SKM-1 treated with dmso at 0.1 percent for 144 hours (cell line): ENCODE measurements at regions not wholly inside any gene's neighbourhood (a gene's known extent, or its start where the extent isn't known, plus 50 kb on each side); places are given as distances from the start of the nearest gene placed in this dataset.

Experiments
- DNase-seq: peaks from one replicate; lab custom pipeline; 2025; ENCODE audit not compliant: unreplicated experiment; lab: John Stamatoyannopoulos, UW

GRCh38 chr6:170085475-170086401, 205.1 kb downstream of the DLL1 start:
- no peak for DNase-seq

DNA sequence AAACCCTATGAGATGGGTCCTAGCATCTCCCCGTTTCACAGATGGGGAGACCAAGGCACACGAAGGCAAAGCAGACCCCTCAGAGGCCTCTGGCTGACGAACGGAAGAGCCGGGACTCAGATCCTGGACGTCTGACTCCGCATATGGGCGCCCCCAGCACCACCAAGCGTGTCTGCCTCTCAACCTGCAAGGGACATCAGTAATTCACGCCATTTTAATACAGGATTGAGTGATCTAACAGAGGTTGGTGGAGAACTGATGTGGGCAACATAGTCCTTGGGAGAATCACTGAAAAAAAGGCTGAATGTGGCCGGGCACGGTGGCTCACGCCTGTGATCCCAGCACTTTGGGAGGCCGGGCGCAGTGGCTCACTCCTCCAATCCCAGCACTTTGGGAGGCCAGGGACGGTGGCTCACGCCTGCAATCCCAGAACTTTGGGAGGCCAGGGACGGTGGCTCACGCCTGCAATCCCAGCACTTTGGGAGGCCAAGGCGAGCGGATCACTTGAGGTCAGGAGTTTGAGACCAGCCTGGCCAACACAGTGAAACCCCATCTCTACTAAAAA, 206.6 kb downstream of the DLL1 start:
- DNase-seq: no peak

DNA sequence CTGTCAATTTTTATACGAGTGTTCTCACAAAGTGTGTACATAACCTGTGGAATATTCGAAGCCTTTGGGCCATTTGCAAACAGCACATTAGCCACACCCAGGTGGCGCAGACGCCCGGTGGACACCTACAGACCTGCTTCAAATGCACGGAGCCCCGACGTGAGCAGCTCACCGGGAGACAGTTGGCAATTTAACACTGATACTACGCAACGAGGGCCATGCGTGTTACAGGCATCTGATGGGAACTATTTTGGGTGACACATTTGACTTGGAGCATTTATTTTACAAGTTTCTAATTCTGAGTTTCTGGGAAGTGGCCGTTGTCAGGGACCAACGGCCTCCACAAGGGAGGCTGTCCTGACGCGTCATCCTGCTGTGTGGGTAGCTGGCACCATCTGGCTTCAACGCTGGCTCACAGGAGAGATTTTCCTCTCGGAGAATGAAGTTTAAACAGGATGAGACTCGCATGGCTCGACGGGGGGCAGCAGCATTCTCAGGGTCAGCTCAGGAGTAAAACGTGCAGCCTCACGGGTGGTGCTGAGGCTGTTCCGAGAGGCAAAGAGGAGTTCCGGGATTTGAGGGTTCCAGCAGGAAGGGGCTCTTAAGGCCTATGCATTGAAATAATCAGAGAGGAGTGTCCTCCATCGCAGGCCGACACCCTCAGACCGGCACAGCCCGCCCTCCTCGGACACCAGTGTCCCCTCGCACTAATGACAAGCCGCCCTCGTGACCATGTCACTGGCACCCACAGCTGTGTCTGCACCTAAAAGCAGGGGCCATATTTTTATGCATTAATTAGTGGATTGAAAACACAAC, 207.4 kb downstream of the DLL1 start:
- DNase-seq: no peak

DNA sequence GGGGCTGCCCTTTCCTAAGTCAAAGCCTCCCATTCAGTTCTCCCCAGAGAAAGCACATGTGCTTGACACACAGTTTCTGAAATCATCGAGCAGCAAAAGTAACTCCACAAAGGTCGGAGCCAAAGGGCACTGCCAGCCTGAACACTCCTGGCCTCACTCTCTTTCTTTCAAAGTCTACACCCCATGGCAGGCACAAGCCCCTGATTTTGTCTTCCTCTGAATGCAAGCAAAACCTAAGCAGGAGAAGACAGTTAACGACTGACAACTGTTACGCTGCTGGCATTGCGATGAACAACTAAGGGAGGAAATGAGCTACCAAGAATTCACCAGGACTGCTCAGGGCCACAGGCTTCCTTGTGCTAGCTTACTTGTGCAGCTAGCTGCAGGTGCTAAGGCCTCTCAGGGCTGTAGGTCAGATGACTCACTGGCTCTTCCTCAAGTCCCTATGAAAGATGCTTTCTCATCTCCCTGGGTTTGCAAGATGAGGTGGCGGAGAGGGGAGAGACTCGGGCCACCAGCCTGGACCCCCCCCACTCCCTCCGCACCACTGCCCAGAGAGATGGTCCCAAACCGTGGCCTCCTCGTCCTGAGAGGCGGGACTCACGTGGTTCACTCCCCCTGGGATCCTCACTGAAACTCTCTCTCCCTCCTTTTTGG, 208.2 kb downstream of the DLL1 start:
- no peak for DNase-seq

DNA sequence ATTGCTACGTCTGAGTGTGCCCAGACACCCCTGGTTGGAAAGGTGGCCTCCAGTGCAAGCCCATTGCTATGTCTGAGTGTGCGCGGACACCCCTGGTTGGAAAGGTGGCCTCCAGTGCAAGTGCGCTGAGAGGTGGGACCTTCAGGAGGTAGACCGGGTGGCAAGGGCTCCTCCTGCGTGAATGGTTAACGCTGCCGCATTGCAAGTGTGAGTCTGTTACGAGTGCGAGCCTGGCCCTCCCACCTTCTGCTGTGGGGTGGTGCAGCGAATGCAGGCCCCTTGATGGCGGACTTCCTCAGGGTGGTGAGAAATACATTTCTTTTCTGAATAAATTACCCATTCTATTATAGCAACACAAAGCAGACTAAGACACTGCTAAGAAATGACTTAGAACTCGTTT, 208.8 kb downstream of the DLL1 start:
- no peak for DNase-seq

DNA sequence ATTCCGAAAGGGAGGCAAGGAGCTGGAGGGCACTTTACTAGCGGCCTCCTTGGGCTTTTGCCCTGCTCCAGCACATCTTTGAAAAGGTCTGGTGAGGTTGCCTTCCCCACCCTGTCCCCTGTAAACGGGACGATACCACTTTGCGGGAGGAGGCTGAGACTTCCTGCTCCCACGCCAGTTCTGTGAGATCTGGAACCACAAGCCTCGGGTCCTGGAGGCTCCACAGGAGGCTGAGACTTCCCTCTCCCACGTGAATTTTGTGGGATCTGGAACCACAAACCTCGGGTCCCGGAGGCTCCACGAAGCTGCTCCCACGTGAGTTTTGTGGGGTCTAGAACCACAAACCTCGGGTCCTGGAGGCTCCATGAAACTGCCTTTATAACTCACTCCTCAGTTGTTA, 209.3 kb downstream of the DLL1 start:
- DNase-seq: no peak

DNA sequence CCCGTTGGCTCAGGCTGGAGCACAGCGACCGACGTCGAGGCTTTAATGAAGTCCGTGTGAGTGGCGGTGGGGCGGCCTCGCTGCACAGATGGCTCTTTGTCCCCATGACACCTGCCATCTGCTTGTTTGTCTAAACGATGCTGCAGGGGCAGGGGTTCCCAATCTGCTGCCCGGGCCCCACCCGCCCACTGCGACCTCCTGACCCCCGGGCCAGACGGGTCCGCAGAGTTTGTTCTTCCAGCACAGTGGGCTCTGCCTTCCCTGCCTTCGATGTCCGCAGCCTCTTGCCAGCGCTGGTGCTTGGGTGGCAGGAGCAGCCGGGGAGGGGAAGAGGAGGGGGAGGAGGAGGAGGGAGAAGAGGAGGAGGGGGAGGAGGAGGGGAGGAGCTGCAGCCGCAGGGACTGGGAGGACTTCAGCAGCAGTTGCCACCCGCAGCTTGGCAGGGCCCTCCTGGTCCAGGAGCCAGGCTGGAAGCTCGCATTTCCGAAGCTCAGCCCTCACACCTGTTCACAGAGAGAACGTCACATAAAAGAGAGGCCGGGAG, 210.0 kb downstream of the DLL1 start:
- DNase-seq: no peak

- DNase-seq: no peak
Observed at GRCh38 chr6:170080169-170080827, 210.6 kb downstream of the DLL1 start.

DNA sequence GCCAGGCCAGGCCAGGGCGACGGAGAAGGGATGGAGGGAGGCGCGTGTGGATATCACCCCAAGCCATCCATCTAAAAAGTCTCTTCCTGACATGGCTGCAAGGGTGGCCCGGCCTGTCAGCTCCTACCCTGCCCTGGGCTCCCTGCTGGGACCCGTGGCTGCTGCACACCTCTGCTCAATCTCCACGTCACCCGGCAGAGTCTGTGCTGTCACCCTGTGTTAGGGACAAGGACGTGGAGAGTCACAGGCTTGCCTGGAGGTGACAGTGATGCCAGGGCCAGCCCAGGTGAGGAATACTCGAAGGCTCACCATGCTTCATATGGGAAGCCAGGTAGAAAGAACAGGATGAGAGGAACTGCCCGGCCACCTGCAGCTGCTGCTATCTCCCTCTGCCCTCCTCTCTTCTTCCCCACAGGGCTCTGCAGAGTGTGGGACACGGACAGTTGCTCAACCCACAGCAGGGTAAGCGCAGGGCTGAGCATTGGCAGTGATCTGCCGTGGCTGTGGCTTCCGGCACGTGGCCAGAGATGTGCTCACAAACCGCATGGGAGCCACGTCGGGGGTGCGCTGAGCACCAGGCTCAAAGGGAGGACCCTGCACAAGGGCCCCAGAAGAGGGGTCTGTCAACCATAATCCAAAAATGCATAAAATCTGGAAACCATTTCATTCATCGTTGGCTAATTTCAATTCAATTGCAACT, 214.3 kb downstream of the DLL1 start:
- DNase-seq: no peak

GRCh38 chr6:170075659-170076223, 215.1 kb downstream of the DLL1 start:
- no peak for DNase-seq

DNA sequence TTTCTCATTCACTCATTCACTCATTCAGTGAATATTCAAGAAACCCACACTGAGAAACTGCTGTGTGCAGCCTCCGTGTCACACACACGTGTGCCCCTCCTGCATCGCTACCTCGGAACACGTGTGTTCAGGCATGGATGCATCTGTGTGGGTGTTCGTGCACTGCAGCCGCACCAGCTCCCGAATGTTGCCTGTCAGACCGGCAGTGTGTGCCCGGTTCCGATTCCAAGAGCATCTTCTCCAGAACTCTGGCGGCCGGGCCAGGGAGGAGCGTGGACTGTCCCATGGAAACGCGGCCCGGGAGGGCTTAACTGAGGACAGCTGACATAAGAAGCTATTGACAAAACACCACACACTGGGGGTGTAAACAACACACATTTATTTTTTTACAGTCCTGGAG, 216.0 kb downstream of the DLL1 start:
- no peak for DNase-seq

- no peak for DNase-seq
Observed at GRCh38 chr6:170074435-170074834, 216.4 kb downstream of the DLL1 start.

- DNase-seq: no peak
Observed at GRCh38 chr6:170073846-170074245, 217.0 kb downstream of the DLL1 start.

- DNase-seq: no peak
Observed at GRCh38 chr6:170072246-170072645, 218.6 kb downstream of the DLL1 start.

DNA sequence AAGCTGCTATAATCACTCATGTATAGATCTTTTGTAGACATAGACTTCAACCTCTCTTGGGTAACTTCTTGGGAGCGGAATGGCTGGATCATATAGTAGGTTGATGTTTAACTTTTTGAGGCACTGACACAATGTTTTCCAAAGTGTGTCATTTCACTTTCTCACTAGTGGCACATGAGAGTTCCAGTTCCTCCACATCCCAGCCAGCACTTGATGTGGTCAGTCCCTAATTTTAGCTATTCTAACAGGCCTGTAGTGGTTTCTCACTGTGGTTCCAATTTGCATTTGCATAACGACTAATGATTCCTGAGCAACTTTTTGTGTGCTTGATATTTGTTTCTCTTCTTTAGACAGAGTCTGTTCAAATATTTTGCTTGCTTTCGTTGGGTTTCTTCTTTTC, 221.3 kb downstream of the DLL1 start:
- DNase-seq: no peak

DNA sequence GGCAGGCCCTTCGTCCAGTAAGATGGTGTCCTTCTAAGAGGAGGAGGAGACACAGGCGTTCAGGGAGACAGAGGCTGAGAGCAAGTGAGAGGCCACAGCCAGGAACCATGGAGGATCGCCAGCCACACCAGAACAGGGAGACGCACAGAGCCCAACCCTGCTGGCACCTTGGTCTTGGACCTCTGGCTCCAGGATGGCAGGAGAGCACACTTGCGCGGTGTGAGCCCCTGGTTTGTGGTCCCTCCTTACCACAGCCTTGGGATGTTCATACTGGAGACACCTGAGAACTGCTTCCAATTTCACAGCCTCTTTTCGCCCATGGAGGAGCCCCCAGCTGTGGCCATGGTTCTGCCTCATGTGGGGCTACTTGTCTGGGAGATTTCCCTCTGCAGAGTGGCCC, 222.4 kb downstream of the DLL1 start:
- no peak for DNase-seq

DNA sequence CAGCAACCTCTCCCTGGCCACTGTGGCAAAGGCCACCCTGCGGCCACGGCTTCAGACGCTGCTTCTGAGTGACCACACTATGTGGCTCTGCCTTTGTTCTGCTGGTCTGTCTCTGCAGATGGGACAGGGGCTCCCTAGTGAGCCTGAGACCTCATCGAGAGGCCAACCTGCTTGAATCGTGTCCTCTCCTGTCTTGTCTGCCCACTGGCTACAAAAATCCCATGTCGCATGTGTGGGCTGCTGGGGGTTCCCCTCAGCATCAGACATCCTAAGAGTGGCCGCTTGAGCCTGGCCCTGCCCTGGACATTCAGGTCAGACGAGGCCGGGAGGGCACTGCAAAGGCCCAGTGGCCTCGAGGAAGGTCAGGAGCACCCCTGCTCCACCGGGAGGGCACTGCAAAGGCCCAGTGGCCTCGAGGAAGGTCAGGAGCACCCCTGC, 222.9 kb downstream of the DLL1 start:
- no peak for DNase-seq

DNA sequence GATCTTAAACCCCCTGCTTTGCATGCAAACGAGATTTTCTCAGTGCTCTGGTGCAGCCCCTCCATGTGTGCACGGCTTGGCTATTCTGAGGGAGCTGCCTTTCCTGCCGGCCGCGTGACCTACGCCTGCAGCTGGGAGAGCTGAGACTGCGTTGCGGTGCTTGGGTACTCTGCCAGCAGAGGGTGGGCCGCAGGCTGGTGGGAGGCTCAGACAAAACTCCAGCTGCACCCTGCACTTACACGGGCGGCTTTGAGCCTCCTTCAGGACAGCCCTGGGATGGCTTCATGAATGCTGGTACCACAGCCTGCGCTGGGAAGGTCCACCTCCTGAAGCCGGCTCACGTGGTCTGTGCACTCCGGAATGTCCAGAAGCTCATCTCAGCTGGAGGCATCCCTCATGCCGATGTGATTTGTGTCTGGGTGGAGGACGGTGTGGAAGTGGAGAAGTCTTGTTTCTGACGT, 223.7 kb downstream of the DLL1 start:
- no peak for DNase-seq

DNA sequence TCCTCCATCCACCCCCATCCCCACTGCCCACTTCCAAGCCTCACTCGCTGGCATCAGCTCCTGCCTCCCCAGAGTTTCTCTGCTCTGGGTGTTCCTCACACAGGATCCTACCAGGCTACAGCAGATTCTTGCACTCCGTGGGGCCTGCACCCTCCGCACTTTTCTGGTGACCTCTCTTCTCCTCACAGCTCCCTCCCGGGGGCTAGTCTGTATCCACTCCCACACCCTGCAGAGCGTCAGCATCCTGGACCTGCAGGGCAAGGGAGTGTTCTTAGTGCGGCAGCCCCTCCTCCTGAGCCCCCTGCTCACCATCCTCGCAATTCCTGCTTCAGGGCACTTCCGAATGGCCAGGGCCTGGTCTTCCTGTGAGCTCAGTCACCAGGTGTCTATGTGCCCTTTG, 224.2 kb downstream of the DLL1 start:
- no peak for DNase-seq
